ENCODE measurements at regions not wholly inside any gene's neighbourhood (a gene's known extent, or its start where the extent isn't known, plus 50 kb on each side); places are given as distances from the start of the nearest gene placed in this dataset.

DNA sequence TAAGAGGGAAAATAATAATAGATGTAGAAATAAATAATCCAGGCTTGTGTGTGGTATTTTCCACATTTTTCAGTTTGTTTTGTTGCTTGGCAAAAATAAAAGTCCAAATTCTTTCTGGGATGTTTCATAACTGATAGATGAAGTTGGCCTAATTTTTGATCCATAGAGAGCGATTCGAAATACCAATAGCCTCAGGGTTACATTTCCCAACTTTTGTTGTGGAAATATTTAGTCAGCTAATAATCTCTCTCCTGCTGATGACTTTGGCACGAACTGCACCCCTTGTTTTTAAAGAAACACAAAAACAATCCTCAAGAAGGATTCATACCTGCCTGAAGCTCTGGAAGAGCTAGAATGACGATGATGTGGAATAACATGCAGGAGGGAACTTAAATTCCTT lies 483.2 kb downstream of the ADRA2A start:
- DNase-seq (ENCODE audit: low read depth, low spot score) (no peak), FAIRE-seq (no peak)
- dilution Hi-C loops (cut with MboI; ENCODE audit: extremely low pct_ligation_motif_present, low sequenced_read_pairs) (no loop called here), intact Hi-C loops (cut with micrococcal nuclease) (no loop called here)
- H3K27ac ChIP-seq (ENCODE audit: insufficient read depth, low read depth, low read length) = no peak overlapping the region
- H3K36me3 ChIP-seq (ENCODE audit: control insufficient read depth in 2 of 2, extremely low read depth in 1 of 2, insufficient read depth in 2 of 2, low read length in 2 of 2) = no peaks in the 10 kb centered on the region
- H2AFZ ChIP-seq (ENCODE audit: low read depth, low read length) = no peak overlapping the region
- H3K4me3 ChIP-seq (replicated peaks in 1 of 3; ENCODE audit: insufficient read depth in 1 of 3, low read depth in 1 of 3, low read length in 3 of 3) = no peak overlapping the region
- ChIA-PET CTCF (no interaction called here), POLR2A (no interaction called here)
- H4K20me1 ChIP-seq (replicated peaks; ENCODE audit: control insufficient read depth, extremely low read depth, insufficient read depth, low read length) = no peaks in the 10 kb centered on the region
- no peak overlapping the region for H3K4me2 ChIP-seq (ENCODE audit: insufficient read depth, low read length)
- no peaks in the 10 kb centered on the region for H3K27me3 ChIP-seq (ENCODE audit: control insufficient read depth in 2 of 2, insufficient read depth in 2 of 2, low read length in 2 of 2)
- peaks cover 2% of the 10 kb centered on the region for H3K9me3 ChIP-seq (replicated peaks; ENCODE audit: control insufficient read depth, insufficient read depth, low read length)
- no peaks in the 10 kb centered on the region for H3K4me1 ChIP-seq (ENCODE audit: control insufficient read depth, extremely low read depth, insufficient read depth, low read length)
- no TSS peak for BruUV-seq (replicated peaks)
- TF ChIP-seq, protein P1, sequence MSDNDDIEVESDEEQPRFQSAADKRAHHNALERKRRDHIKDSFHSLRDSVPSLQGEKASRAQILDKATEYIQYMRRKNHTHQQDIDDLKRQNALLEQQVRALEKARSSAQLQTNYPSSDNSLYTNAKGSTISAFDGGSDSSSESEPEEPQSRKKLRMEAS (IDR thresholded peaks at IDR 0.05; ENCODE audit: insufficient read depth, insufficient read length) = no peak
- no peak for TF ChIP-seq MYC (IDR thresholded peaks at IDR 0.05; ENCODE audit: low read depth, low read length)
- TF ChIP-seq FOS (IDR thresholded peaks at IDR 0.05; ENCODE audit: borderline replicate concordance, insufficient read depth, low read length) = no peak
- no peak for TF ChIP-seq POLR2A (IDR thresholded peaks at IDR 0.05; ENCODE audit: low read depth, low read length)
- no peak for TF ChIP-seq EZH2 (IDR thresholded peaks at IDR 0.05; ENCODE audit: borderline replicate concordance, low read depth, low read length, severe bottlenecking)
- TF ChIP-seq, protein P2, sequence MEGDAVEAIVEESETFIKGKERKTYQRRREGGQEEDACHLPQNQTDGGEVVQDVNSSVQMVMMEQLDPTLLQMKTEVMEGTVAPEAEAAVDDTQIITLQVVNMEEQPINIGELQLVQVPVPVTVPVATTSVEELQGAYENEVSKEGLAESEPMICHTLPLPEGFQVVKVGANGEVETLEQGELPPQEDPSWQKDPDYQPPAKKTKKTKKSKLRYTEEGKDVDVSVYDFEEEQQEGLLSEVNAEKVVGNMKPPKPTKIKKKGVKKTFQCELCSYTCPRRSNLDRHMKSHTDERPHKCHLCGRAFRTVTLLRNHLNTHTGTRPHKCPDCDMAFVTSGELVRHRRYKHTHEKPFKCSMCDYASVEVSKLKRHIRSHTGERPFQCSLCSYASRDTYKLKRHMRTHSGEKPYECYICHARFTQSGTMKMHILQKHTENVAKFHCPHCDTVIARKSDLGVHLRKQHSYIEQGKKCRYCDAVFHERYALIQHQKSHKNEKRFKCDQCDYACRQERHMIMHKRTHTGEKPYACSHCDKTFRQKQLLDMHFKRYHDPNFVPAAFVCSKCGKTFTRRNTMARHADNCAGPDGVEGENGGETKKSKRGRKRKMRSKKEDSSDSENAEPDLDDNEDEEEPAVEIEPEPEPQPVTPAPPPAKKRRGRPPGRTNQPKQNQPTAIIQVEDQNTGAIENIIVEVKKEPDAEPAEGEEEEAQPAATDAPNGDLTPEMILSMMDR (IDR thresholded peaks at IDR 0.05; ENCODE audit: extremely low read depth in 1 of 2, insufficient read depth in 1 of 2, low read depth in 1 of 2, low read length in 2 of 2) = no peak
- TF ChIP-seq JUN (IDR thresholded peaks at IDR 0.05; ENCODE audit: borderline replicate concordance, insufficient read depth, insufficient read length, low read depth) = no peak
- no peak for TF ChIP-seq GATA2 (IDR thresholded peaks at IDR 0.05; ENCODE audit: insufficient read depth, insufficient read length, low read depth, low read length)
- no peaks in the 10 kb centered on the region for H3K9me1 ChIP-seq (replicated peaks; ENCODE audit: control insufficient read depth, extremely low read depth, insufficient read depth, low read length)
- no peak overlapping the region for H3K9ac ChIP-seq (replicated peaks; ENCODE audit: extremely low read depth, insufficient read depth, low read length)
- H3K79me2 ChIP-seq (ENCODE audit: control insufficient read depth, insufficient read depth, low read length) = no peaks in the 10 kb centered on the region

All from endothelial cell of umbilical vein (primary cell).